H1 (cell line): ENCODE measurements at regions not wholly inside any gene's neighbourhood (a gene's known extent, or its start where the extent isn't known, plus 50 kb on each side); places are given as distances from the start of the nearest gene placed in this dataset.

ENCODE experiments used
- CTCF ChIA-PET: fragments of 300-600 bp; sonication (Branson Sonifier 250); formaldehyde crosslinking; loops from one replicate; lab custom pipeline; 2021; ENCODE audit not compliant: partially characterized antibody; lab: Charles Lee
- POLR2A ChIA-PET: fragments of 300-600 bp; sonication (Branson Sonifier 250); formaldehyde crosslinking; loops from one replicate; lab custom pipeline; 2021; ENCODE audit warnings: inconsistent platforms; ENCODE audit not compliant: partially characterized antibody; lab: Charles Lee
- DNase-seq, 2 experiments: peaks; one replicate each; pipeline versions ENCODE4 v3.0.0 to v3.0.0-alpha.2; 2010 to 2022; ENCODE audit warnings: low spot score in 2 of 2, low read depth in 1 of 2, mixed read lengths in 1 of 2
- FAIRE-seq: peaks from 2 replicates; lab custom pipeline; 2011; peaks lifted over from hg19 to GRCh38; lab: Jason Lieb, UNC
- H2AFZ ChIP-seq: 2 replicates; pipeline ENCODE4 v1.8.1; 2012; ENCODE audit warnings: low read length, inconsistent platforms
- H2AK5ac ChIP-seq: 2 replicates; pipeline ENCODE4 v1.6.1; 2013; ENCODE audit warnings: low read depth, low read length
- H2BK120ac ChIP-seq: replicated peaks from 2 replicates; pipeline ENCODE3; 2013; ENCODE audit warnings: low read depth, low read length, inconsistent platforms
- H2BK12ac ChIP-seq: 2 replicates; pipeline ENCODE4 v1.6.1; 2013; ENCODE audit warnings: low read depth, low read length
- H2BK15ac ChIP-seq: 2 replicates; pipeline ENCODE4 v1.6.1; 2013; ENCODE audit warnings: low read length
- H2BK20ac ChIP-seq: 2 replicates; pipeline ENCODE4 v1.6.1; 2013; ENCODE audit warnings: low read length
- H2BK5ac ChIP-seq: 2 replicates; pipeline ENCODE4 v1.6.1; 2013; ENCODE audit warnings: low read depth, low read length
- H3K14ac ChIP-seq: 2 replicates; pipeline ENCODE4 v1.6.1; 2013; ENCODE audit warnings: inconsistent platforms; ENCODE audit not compliant: insufficient read length
- H3K18ac ChIP-seq: 2 replicates; pipeline ENCODE4 v1.6.1; 2013; ENCODE audit warnings: low read length; ENCODE audit errors: extremely low read depth
- H3K23ac ChIP-seq: 2 replicates; pipeline ENCODE4 v1.6.1; 2013; ENCODE audit warnings: inconsistent platforms; ENCODE audit not compliant: insufficient read length
- H3K23me2 ChIP-seq: 2 replicates; pipeline ENCODE4 v1.6.1; 2013; ENCODE audit warnings: low read depth, low read length
- H3K27ac ChIP-seq: 2 replicates; pipeline ENCODE4 v1.6.1; 2011; ENCODE audit warnings: low read depth, low read length, inconsistent platforms
- H3K27me3 ChIP-seq, 4 experiments: replicated peaks in 1 of 4; 1 replicate in 1 of 4; 2 replicates in 3 of 4; pipeline versions ENCODE4 v1.6.1 to v1.8.1; 2011 to 2013; ENCODE audit warnings: low read length in 3 of 4, mild to moderate bottlenecking in 3 of 4, inconsistent platforms in 2 of 4, mixed read lengths in 2 of 4, moderate library complexity in 1 of 4; ENCODE audit not compliant: control insufficient read depth in 3 of 4, insufficient read depth in 3 of 4; ENCODE audit errors: extremely low read depth in 1 of 4
- H3K36me3 ChIP-seq, 4 experiments: 2 replicates each; pipeline versions ENCODE4 v1.6.1 to v1.8.1; 2011 to 2013; ENCODE audit warnings: mild to moderate bottlenecking in 4 of 4, low read length in 3 of 4, moderate library complexity in 2 of 4, control low read depth in 1 of 4, inconsistent platforms in 1 of 4; ENCODE audit not compliant: insufficient read depth in 4 of 4, control insufficient read depth in 2 of 4
- H3K4ac ChIP-seq: replicated peaks from 2 replicates; pipeline ENCODE3; 2013; ENCODE audit warnings: low read length, low read depth, mixed read lengths, inconsistent platforms; ENCODE audit not compliant: insufficient read length
- H3K4me1 ChIP-seq, 4 experiments: replicated peaks in 1 of 4; 1 replicate in 1 of 4; 2 replicates in 3 of 4; pipeline versions ENCODE4 v1.6.1 to v1.8.1; 2011 to 2013; ENCODE audit warnings: low read length in 3 of 4, inconsistent platforms in 2 of 4, mixed read lengths in 1 of 4; ENCODE audit not compliant: insufficient read depth in 4 of 4, control insufficient read depth in 3 of 4
- H3K4me2 ChIP-seq, 2 experiments: 2 replicates each; pipeline versions ENCODE4 v1.6.1 to v1.8.1; 2011 to 2013; ENCODE audit warnings: low read depth in 2 of 2, low read length in 2 of 2, control low read depth in 1 of 2, inconsistent platforms in 1 of 2, mild to moderate bottlenecking in 1 of 2; ENCODE audit not compliant: insufficient read depth in 1 of 2
- H3K4me3 ChIP-seq, 4 experiments: fragments of 200-600, 300-600 bp in 1 of 4; sonication (generic), shearing (Covaris generic), sonication (Bioruptor Twin) in 1 of 4; 2 replicates each; pipeline versions ENCODE4 v1.5.1 to v1.8.1; 2011 to 2016; ENCODE audit warnings: low read length in 4 of 4, low read depth in 3 of 4, control low read depth in 2 of 4, inconsistent platforms in 2 of 4, mild to moderate bottlenecking in 2 of 4, mixed read lengths in 1 of 4, moderate library complexity in 1 of 4; ENCODE audit not compliant: insufficient read depth in 2 of 4; ENCODE audit errors: extremely low read depth in 1 of 4
- H3K56ac ChIP-seq: replicated peaks from 2 replicates; pipeline ENCODE3; 2013; ENCODE audit warnings: low read depth, mild to moderate bottlenecking, mixed read lengths, low read length, inconsistent platforms; ENCODE audit not compliant: insufficient read length
- H3K79me1 ChIP-seq: 2 replicates; pipeline ENCODE4 v1.6.1; 2013; ENCODE audit warnings: low read depth, low read length, control low read depth
- H3K79me2 ChIP-seq, 2 experiments: 2 replicates each; pipeline versions ENCODE4 v1.6.1 to v1.8.1; 2012 to 2013; ENCODE audit warnings: low read length in 2 of 2, mild to moderate bottlenecking in 2 of 2, inconsistent platforms in 1 of 2; ENCODE audit not compliant: insufficient read depth in 2 of 2, control insufficient read depth in 1 of 2
- H3K9ac ChIP-seq, 4 experiments: replicated peaks in 1 of 4; 1 replicate in 1 of 4; 2 replicates in 3 of 4; pipeline versions ENCODE4 v1.6.1 to v1.8.1; 2011 to 2013; ENCODE audit warnings: low read depth in 3 of 4, low read length in 3 of 4, control low read depth in 2 of 4, mild to moderate bottlenecking in 2 of 4, moderate library complexity in 2 of 4, inconsistent platforms in 1 of 4; ENCODE audit errors: extremely low read depth in 1 of 4
- H3K9me3 ChIP-seq, 2 experiments: 2 replicates each; pipeline versions ENCODE4 v1.6.1 to v1.8.1; 2012 to 2013; ENCODE audit warnings: mild to moderate bottlenecking in 2 of 2, moderate library complexity in 2 of 2, control low read depth in 1 of 2, inconsistent platforms in 1 of 2, low read depth in 1 of 2, low read length in 1 of 2, mixed read lengths in 1 of 2; ENCODE audit not compliant: insufficient read depth in 2 of 2
- H4K20me1 ChIP-seq, 2 experiments: replicated peaks in 1 of 2; 2 replicates each; pipeline versions ENCODE3 to v1.8.1; 2011 to 2013; ENCODE audit warnings: inconsistent platforms in 2 of 2, low read length in 2 of 2, mild to moderate bottlenecking in 1 of 2; ENCODE audit not compliant: insufficient read depth in 2 of 2, control insufficient read depth in 1 of 2
- H4K5ac ChIP-seq: 2 replicates; pipeline ENCODE4 v1.6.1; 2013; ENCODE audit warnings: low read length, low read depth, mixed read lengths, inconsistent platforms; ENCODE audit not compliant: insufficient read length
- H4K8ac ChIP-seq: 2 replicates; pipeline ENCODE4 v1.8.0; 2013; ENCODE audit warnings: mild to moderate bottlenecking, moderate library complexity, low read length, inconsistent platforms; ENCODE audit not compliant: insufficient read depth; ENCODE audit errors: extremely low read depth
- H4K91ac ChIP-seq: replicated peaks from 2 replicates; pipeline ENCODE3; 2013; ENCODE audit warnings: low read length, mixed read lengths, inconsistent platforms; ENCODE audit not compliant: insufficient read length
- CTCF ChIP-seq, 3 experiments: IDR thresholded peaks; 1 replicate in 2 of 3; 2 replicates in 1 of 3; pipeline versions ENCODE4 v1.5.1 to v1.6.1; 2011; ENCODE audit warnings: low read length in 3 of 3, mild to moderate bottlenecking in 3 of 3, inconsistent platforms in 2 of 3, low read depth in 1 of 3, moderate library complexity in 1 of 3; ENCODE audit not compliant: insufficient read depth in 1 of 3; ENCODE audit errors: control extremely low read depth in 1 of 3
- EP300 ChIP-seq, 2 experiments: IDR thresholded peaks; 1 replicate in 1 of 2; 2 replicates in 1 of 2; pipeline ENCODE4 v1.6.1; 2011 to 2012; ENCODE audit warnings: low read depth in 2 of 2, low read length in 2 of 2, mild to moderate bottlenecking in 2 of 2, borderline replicate concordance in 1 of 2, inconsistent platforms in 1 of 2, moderate library complexity in 1 of 2
- RAD21 ChIP-seq, 2 experiments: IDR thresholded peaks in 1 of 2; conservative IDR thresholded peaks in 1 of 2; 2 replicates each; pipeline ENCODE4 v1.6.1; 2011; ENCODE audit warnings: low read depth in 2 of 2, low read length in 2 of 2, improper control_type of control experiment in 1 of 2, inconsistent platforms in 1 of 2, mild to moderate bottlenecking in 1 of 2, moderate library complexity in 1 of 2
- WGBS, 2 experiments: shearing (Covaris generic) in 1 of 2; methylation state at CpG; one replicate each; pipeline versions ENCODE4 v1.1.6 to v1.1.7; 2013 to 2015; ENCODE audit warnings: low lambda C conversion rate in 2 of 2, mixed read lengths in 2 of 2, inconsistent platforms in 1 of 2, low coverage in 1 of 2, missing lambda C conversion rate in 1 of 2; ENCODE audit not compliant: insufficient replicate concordance in 2 of 2, insufficient coverage in 1 of 2, insufficient read length in 1 of 2; ENCODE audit errors: extremely low coverage in 1 of 2, missing lambda C conversion rate in 1 of 2; 5-methylcytosine and 5-hydroxymethylcytosine counted together

GRCh38 chr11:45538363-45538762, 127.1 kb downstream of the CHST1 start:
- 84% methylated on average over 11 of the region's 12 CpGs; no CpG with 5 or more reads in 1 of the 2 experiments for WGBS, 2 experiments
- no peak for FAIRE-seq

More at GRCh38 chr11:45538363-45538762, 127.1 kb downstream of the CHST1 start:
- no peak overlapping the region for H3K9ac ChIP-seq
- H2BK12ac ChIP-seq: no peak overlapping the region
- H3K79me2 ChIP-seq: no peaks in the 10 kb centered on the region
- no peaks in the 10 kb centered on the region for H3K36me3 ChIP-seq
- H2AK5ac ChIP-seq: no peak overlapping the region
- TF ChIP-seq RAD21 (IDR thresholded peaks at IDR 0.05 in 1 of 2, conservative IDR thresholded peaks at IDR 0.05 in 1 of 2; ENCODE audit: low read depth in 2 of 2, low read length in 2 of 2): peak in 1 of 2 experiments; percentile 14; a peak in 1 of 4 replicates
- TF ChIP-seq CTCF (IDR thresholded peaks at IDR 0.05; ENCODE audit: control extremely low read depth in 1 of 3, insufficient read depth in 1 of 3, low read depth in 1 of 3, low read length in 3 of 3): peak in 1 of 3 experiments; percentile 2; a peak in 1 of 4 replicates
- no peak for TF ChIP-seq EP300 (IDR thresholded peaks at IDR 0.05; ENCODE audit: borderline replicate concordance in 1 of 2, low read depth in 2 of 2, low read length in 2 of 2)
- ChIA-PET POLR2A (interaction anchor here (0.5 kb wide), 1 partner anchor 51 kb away, joined by 3 read pairs; no protein-coding TSS in a partner anchor), CTCF (interaction anchor here (0.6 to 1.3 kb wide), 9 partner anchors 14 to 133 kb away, joined by 3 to 5 read pairs (median 3); no protein-coding TSS in a partner anchor)
- no peak overlapping the region for H3K4ac ChIP-seq
- no peak overlapping the region for H3K14ac ChIP-seq
- no peak overlapping the region for H2BK15ac ChIP-seq
- no peak overlapping the region for H3K4me2 ChIP-seq
- no peak overlapping the region for H4K5ac ChIP-seq
- H3K23ac ChIP-seq: no peak overlapping the region
- H3K4me3 ChIP-seq: no peak overlapping the region
- H2BK120ac ChIP-seq: no peak overlapping the region
- no peaks in the 10 kb centered on the region; the same call in 1 of the 2 replicates for H3K79me1 ChIP-seq
- no peak overlapping the region for H2AFZ ChIP-seq
- no peak overlapping the region for H3K18ac ChIP-seq
- no peak overlapping the region for H4K91ac ChIP-seq
- peaks cover 0 to 2% of the 10 kb centered on the region in 2 experiments for H4K20me1 ChIP-seq
- no peak overlapping the region for H3K56ac ChIP-seq
- H3K23me2 ChIP-seq: no peaks in the 10 kb centered on the region
- no peak overlapping the region for H2BK5ac ChIP-seq
- no peak overlapping the region for H4K8ac ChIP-seq
- no peaks in the 10 kb centered on the region for H3K4me1 ChIP-seq
- no peak for DNase-seq
- H3K27ac ChIP-seq: no peak overlapping the region
- H2BK20ac ChIP-seq: no peak overlapping the region
- H3K9me3 ChIP-seq: no peaks in the 10 kb centered on the region
- H3K27me3 ChIP-seq: no peaks in the 10 kb centered on the region
